ENCODE measurements at regions not wholly inside any gene's neighbourhood (a gene's known extent, or its start where the extent isn't known, plus 50 kb on each side); places are given as distances from the start of the nearest gene placed in this dataset.

- TF ChIP-seq CTCF (IDR thresholded peaks at IDR 0.05) (no peak), POLR2A (IDR thresholded peaks at IDR 0.05) (no peak)
Measured at GRCh38 chr5:31135542-31135941, 57.9 kb upstream of the CDH6 start.
